GDM1 (cell line): ENCODE measurements at regions not wholly inside any gene's neighbourhood (a gene's known extent, or its start where the extent isn't known, plus 50 kb on each side); places are given as distances from the start of the nearest gene placed in this dataset.

Source experiments
- DNase-seq: peaks from one replicate; lab custom pipeline; 2025; lab: John Stamatoyannopoulos, UW

GRCh38 chr5:74056107-74056788, 430.3 kb downstream of the ARHGEF28 start:
- DNase-seq, result no peak

DNA sequence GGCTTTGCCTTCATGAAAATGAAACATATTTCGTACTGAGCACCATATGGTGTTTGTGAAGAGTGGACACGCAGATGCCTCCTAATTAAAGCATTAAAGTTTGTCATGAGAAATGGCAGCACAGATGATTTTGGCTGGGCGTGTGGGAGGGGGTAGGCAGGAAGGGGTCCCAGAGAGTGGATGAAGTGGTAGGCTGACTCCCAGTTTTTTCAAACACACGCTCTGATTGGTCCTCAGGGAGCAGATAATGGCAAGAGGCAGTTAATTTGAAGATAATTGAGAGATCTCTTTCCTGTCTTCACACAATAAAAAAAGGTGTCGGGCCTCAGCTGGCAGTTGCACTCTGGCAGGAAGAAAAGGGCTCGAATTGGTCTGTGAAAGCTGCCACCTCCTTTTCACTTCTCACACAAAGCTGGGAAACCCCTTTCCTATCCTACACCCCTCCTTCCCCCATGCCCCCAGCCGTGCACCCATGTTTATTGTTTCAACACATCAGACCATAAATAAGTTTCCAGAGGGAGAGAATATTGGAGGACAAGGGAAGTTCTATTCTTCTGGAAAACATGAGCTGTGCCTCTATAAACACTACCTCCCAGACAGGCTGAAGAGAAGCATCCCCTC, 429.6 kb downstream of the ARHGEF28 start:
- DNase-seq, result no peak

- no peak for DNase-seq
These were observed 428.8 kb downstream of the ARHGEF28 start for GRCh38 chr5:74054641-74055421.

- no peak for DNase-seq
These were observed 428.1 kb downstream of the ARHGEF28 start for GRCh38 chr5:74054139-74054538.

DNA sequence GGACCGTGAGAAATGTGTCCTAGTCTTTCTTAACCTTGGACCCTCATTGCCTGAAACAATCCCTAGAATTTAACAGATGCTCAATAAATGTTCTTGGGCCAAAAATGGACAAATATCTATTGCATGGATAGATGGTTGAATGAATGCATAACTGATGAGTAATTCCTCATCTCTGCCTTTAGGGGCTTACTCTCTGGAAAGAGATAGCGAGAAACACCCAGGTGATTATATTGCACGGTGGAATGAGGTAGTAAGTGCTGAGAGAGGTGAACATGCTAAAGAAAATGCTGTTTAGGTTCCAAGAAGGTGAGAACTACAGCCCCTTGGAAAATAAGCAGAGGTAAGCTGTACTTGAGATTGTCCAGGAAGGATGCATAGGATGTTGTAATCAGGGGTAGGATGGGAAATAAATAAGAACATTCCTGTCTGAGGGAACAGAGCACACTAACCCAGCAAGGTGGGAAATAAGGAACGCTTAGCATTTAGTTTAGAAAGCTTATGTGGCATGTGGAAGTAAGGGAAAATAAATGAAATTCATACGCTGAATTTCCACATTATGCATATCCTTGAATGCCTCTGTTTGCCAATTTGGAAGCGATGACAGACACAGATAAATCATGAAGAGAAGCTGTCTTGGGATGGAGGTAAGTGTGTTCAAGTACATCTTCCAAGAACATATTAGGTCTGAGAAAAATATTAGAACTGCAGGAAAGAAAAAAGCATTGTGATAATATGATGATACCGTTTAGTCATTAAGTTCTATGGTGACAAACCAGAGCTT, 426.6 kb downstream of the ARHGEF28 start:
- no peak for DNase-seq

DNA sequence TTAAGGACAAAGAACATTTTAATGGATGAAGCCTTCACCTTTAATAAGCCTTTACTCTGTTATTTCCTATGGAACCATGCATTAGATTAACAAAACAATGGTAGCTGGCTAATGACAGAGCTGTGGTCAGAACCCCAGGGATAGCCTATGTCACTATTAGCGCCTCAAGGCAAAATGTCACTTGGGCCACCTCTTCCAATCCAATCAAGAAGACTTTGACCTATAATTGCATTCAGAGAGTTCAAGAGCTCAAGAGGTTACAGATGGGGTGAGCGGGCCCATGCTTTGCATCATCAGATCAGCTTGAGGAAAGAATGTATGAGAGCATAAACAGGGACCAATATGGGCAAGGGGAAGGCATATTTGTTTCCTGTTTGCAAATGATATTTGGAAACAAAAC, 425.1 kb downstream of the ARHGEF28 start:
- no peak for DNase-seq

DNA sequence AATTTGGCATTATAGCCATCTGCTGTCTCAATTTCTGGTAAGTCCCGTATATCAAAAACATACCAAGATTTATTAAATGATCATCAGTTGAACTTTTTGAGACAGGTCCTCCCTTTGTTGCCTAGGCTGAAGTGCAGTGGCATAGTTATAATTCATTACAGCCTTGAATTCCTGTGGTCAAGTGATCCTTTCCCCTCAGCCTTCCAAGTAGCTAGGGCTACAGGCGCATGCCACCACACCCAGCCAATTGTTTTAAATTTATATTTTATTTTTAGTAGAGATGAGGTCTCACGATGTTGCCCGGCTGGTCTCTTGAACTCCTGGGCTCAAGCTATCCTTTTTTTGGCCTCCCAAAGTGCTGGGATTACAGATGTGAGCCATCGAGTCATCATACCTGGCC, 418.9 kb downstream of the ARHGEF28 start:
- no peak for DNase-seq

DNA sequence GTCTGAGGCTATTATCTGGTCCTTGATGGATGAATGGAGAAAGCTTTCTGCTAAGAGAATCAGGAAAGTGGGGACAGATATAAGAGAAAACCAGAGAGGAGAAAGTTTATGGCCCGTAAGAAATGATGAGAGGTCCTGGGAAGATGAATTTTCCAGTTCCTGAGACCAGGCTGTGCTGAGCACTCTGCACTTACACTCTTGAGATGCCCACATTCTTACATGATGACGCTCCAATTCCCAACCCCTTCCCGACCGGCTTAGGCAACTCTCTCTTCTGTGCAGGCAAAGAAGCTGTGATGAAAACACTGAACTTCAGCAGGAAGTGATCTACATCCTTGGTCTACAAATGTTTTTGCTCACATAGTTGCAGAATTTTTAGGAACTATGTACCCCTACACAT, 417.0 kb downstream of the ARHGEF28 start:
- no peak for DNase-seq

DNA sequence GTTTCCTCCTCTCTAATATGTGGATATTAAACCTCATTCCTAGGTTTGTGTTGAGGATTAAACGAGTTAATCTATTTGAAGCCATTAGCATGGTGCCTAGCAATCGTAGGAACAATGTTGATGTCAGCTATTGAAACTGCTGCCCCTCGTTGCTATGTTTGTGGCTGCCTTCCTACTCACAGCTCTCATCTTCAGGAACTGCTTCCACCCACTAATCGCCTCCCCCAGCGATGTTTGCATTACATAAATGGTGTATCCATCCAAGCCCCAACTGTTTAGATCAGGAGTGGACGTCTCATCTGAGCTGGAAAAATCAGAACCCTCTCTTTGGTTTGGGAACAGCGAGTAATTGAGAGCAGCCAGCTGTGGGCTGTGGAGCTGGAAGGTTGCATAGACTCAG, 416.6 kb downstream of the ARHGEF28 start:
- DNase-seq, result no peak

DNA sequence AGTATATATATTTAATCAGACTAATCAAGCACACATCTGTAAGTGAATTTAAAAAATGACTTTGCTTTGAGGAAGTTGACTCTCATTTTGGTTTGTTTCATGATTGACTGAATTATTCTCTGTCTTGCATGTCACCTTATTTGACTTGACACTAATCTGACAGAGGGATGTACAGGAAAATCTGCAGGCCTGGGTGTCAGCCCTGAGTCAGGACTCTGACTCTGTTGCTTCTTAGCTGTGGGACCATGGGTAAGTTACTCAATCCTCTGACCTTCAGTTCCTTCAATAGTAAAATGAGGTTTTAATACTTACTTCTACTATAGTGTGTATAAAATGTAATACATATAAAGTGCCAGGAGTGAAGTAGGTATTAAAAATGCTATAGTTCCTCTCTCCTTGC, 415.9 kb downstream of the ARHGEF28 start:
- no peak for DNase-seq

DNA sequence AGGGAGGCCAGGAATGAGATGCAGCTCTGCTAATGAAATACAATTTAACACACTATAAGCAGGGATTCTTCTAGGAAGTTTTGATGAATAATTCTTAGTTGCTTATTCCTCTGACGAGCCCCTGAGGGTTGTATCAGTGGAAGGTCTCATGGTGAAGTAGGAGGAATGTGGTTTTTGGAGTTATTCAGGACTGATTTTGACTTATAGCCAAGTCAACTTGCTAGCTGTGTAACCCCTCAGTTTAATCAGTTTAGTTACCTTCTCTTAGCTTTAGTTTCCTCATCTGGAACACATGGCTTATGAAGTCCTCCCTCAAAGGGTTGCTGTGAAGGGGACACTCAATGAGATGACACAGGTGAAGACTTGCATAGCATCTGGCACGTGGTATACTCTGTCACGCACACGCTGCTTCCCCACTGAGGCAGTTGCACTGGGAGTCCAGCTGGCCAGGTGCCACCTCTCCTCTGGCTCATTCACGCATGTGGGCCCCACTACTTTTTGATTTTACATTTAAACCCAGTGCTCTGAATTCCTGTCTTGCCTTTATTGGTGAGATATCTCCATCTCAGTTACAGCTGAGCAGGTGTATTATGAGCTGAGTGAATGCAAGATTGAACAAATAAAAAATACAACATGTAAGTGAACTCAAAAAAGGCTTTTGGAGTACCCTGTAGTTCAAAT, 415.0 kb downstream of the ARHGEF28 start:
- DNase-seq, result no peak

GRCh38 chr5:74040065-74040551, 414.1 kb downstream of the ARHGEF28 start:
- no peak for DNase-seq

DNA sequence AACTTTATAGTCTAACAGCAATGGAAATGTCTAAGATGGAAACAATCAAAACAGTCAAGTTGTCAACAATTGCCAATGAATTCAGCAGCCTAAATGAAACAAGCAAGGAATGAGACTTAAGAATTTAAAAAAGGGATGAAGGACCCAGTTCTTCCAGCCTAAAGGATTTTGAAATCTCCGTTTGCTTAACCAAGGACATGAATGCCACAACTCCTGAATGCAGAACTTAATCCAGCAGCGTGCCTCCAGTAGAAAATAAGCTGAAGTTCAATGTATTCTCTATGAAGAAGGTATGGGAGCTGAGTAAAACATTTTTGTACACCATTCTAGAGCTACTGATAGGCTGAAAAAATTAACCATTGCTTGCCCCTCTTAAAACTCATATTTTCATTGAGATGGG, 411.3 kb downstream of the ARHGEF28 start:
- DNase-seq, result no peak

DNA sequence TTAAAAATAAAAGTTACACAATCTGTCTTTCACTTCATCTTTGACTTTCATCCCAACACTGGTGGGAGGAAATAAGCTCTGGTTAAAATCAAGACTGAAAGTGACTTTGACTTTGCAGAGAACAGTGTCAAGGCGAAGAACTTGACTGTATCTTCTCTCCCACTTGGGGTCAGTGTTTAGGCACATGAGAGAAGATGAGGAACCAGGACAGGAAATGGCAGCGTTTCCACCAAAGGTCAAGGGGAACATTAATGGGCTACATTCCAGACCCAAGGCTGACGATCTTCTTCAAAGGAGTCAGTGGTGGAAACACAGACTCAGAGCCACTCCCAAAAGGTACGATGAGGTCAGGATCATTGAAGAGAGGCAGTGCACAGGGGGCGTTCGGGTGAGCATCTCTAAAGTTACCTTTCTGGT, 409.5 kb downstream of the ARHGEF28 start:
- DNase-seq, result no peak

DNA sequence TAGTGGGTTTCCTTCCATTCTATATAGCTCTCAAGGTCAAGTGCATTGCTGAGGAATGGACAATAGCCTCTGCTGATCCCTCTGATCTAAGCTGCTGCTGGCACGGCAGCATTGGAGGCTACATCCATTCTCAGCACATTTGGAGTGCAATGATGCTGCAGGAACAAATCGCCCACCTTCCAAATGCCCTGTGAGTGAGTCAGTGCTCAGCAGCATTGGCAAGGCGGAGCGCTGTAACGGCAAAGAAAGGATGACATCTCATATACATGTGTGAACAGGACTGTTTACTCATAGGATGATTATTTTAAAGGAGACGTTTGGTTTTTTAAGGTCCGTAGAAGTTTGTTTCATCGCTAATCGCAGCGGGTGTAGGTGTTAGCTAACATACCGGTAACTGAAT, 408.7 kb downstream of the ARHGEF28 start:
- no peak for DNase-seq

GRCh38 chr5:74032617-74033016, 406.6 kb downstream of the ARHGEF28 start:
- no peak for DNase-seq

- DNase-seq, result no peak
These were observed 405.5 kb downstream of the ARHGEF28 start for GRCh38 chr5:74031536-74031935.

- DNase-seq, result no peak
These were observed 404.8 kb downstream of the ARHGEF28 start for GRCh38 chr5:74030821-74031220.

DNA sequence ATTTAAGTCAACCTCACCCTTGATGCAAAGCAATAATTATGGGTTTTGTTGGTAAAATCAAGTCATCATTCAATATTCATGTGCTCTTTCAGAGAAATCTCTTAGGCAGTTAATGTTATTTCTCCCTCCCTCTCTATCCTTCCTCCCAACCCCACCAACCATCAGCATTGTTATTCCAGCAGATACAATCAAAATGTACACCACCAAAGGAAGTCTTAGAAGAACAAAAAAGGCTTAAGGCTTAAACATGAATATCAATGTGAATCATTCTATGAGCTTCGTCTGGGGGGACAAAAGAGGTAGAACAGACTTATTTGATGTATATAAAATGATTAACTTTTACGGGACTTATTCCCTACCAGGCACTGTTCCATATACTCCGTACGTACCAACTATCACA, 404.4 kb downstream of the ARHGEF28 start:
- no peak for DNase-seq

GRCh38 chr5:74028976-74029375, 403.0 kb downstream of the ARHGEF28 start:
- DNase-seq, result no peak

DNA sequence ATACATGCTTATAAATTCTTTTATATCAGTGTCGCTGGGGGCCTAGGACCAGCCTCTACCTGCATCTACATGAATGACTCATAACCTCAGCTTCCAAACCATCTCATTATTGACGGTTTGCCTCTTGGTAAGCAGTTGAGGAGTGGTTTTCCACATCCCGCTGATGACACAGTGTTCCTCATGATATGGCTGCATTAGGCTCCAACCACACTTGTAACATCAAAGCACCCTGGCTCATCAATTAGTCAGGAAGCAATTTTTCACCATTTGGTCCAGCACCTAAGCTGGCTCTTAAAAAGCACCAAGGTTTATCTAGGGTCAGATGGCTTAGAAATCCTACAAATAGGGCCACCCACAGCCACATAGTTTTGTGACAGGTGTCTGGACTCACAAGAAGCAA, 402.4 kb downstream of the ARHGEF28 start:
- no peak for DNase-seq
